H1 (cell line): ENCODE measurements at regions not wholly inside any gene's neighbourhood (a gene's known extent, or its start where the extent isn't known, plus 50 kb on each side); places are given as distances from the start of the nearest gene placed in this dataset.

Source experiments
- CTCF ChIA-PET: fragments of 300-600 bp; sonication (Branson Sonifier 250); formaldehyde crosslinking; loops from one replicate; lab custom pipeline; 2021; ENCODE audit not compliant: partially characterized antibody; lab: Charles Lee
- POLR2A ChIA-PET: fragments of 300-600 bp; sonication (Branson Sonifier 250); formaldehyde crosslinking; loops from one replicate; lab custom pipeline; 2021; ENCODE audit warnings: inconsistent platforms; ENCODE audit not compliant: partially characterized antibody; lab: Charles Lee
- DNase-seq, 2 experiments: peaks; one replicate each; pipeline versions ENCODE4 v3.0.0 to v3.0.0-alpha.2; 2010 to 2022; ENCODE audit warnings: low spot score in 2 of 2, low read depth in 1 of 2, mixed read lengths in 1 of 2
- FAIRE-seq: peaks from 2 replicates; lab custom pipeline; 2011; peaks lifted over from hg19 to GRCh38; lab: Jason Lieb, UNC
- H2AFZ ChIP-seq: 2 replicates; pipeline ENCODE4 v1.8.1; 2012; ENCODE audit warnings: low read length, inconsistent platforms
- H2AK5ac ChIP-seq: 2 replicates; pipeline ENCODE4 v1.6.1; 2013; ENCODE audit warnings: low read depth, low read length
- H2BK120ac ChIP-seq: replicated peaks from 2 replicates; pipeline ENCODE3; 2013; ENCODE audit warnings: low read depth, low read length, inconsistent platforms
- H2BK12ac ChIP-seq: 2 replicates; pipeline ENCODE4 v1.6.1; 2013; ENCODE audit warnings: low read depth, low read length
- H2BK15ac ChIP-seq: 2 replicates; pipeline ENCODE4 v1.6.1; 2013; ENCODE audit warnings: low read length
- H2BK20ac ChIP-seq: 2 replicates; pipeline ENCODE4 v1.6.1; 2013; ENCODE audit warnings: low read length
- H2BK5ac ChIP-seq: 2 replicates; pipeline ENCODE4 v1.6.1; 2013; ENCODE audit warnings: low read depth, low read length
- H3K14ac ChIP-seq: 2 replicates; pipeline ENCODE4 v1.6.1; 2013; ENCODE audit warnings: inconsistent platforms; ENCODE audit not compliant: insufficient read length
- H3K18ac ChIP-seq: 2 replicates; pipeline ENCODE4 v1.6.1; 2013; ENCODE audit warnings: low read length; ENCODE audit errors: extremely low read depth
- H3K23ac ChIP-seq: 2 replicates; pipeline ENCODE4 v1.6.1; 2013; ENCODE audit warnings: inconsistent platforms; ENCODE audit not compliant: insufficient read length
- H3K23me2 ChIP-seq: 2 replicates; pipeline ENCODE4 v1.6.1; 2013; ENCODE audit warnings: low read depth, low read length
- H3K27ac ChIP-seq: 2 replicates; pipeline ENCODE4 v1.6.1; 2011; ENCODE audit warnings: low read depth, low read length, inconsistent platforms
- H3K27me3 ChIP-seq, 4 experiments: replicated peaks in 1 of 4; 1 replicate in 1 of 4; 2 replicates in 3 of 4; pipeline versions ENCODE4 v1.6.1 to v1.8.1; 2011 to 2013; ENCODE audit warnings: low read length in 3 of 4, mild to moderate bottlenecking in 3 of 4, inconsistent platforms in 2 of 4, mixed read lengths in 2 of 4, moderate library complexity in 1 of 4; ENCODE audit not compliant: control insufficient read depth in 3 of 4, insufficient read depth in 3 of 4; ENCODE audit errors: extremely low read depth in 1 of 4
- H3K36me3 ChIP-seq, 4 experiments: 2 replicates each; pipeline versions ENCODE4 v1.6.1 to v1.8.1; 2011 to 2013; ENCODE audit warnings: mild to moderate bottlenecking in 4 of 4, low read length in 3 of 4, moderate library complexity in 2 of 4, control low read depth in 1 of 4, inconsistent platforms in 1 of 4; ENCODE audit not compliant: insufficient read depth in 4 of 4, control insufficient read depth in 2 of 4
- H3K4ac ChIP-seq: replicated peaks from 2 replicates; pipeline ENCODE3; 2013; ENCODE audit warnings: low read length, low read depth, mixed read lengths, inconsistent platforms; ENCODE audit not compliant: insufficient read length
- H3K4me1 ChIP-seq, 4 experiments: replicated peaks in 1 of 4; 1 replicate in 1 of 4; 2 replicates in 3 of 4; pipeline versions ENCODE4 v1.6.1 to v1.8.1; 2011 to 2013; ENCODE audit warnings: low read length in 3 of 4, inconsistent platforms in 2 of 4, mixed read lengths in 1 of 4; ENCODE audit not compliant: insufficient read depth in 4 of 4, control insufficient read depth in 3 of 4
- H3K4me2 ChIP-seq, 2 experiments: 2 replicates each; pipeline versions ENCODE4 v1.6.1 to v1.8.1; 2011 to 2013; ENCODE audit warnings: low read depth in 2 of 2, low read length in 2 of 2, control low read depth in 1 of 2, inconsistent platforms in 1 of 2, mild to moderate bottlenecking in 1 of 2; ENCODE audit not compliant: insufficient read depth in 1 of 2
- H3K4me3 ChIP-seq, 4 experiments: fragments of 200-600, 300-600 bp in 1 of 4; sonication (generic), shearing (Covaris generic), sonication (Bioruptor Twin) in 1 of 4; 2 replicates each; pipeline versions ENCODE4 v1.5.1 to v1.8.1; 2011 to 2016; ENCODE audit warnings: low read length in 4 of 4, low read depth in 3 of 4, control low read depth in 2 of 4, inconsistent platforms in 2 of 4, mild to moderate bottlenecking in 2 of 4, mixed read lengths in 1 of 4, moderate library complexity in 1 of 4; ENCODE audit not compliant: insufficient read depth in 2 of 4; ENCODE audit errors: extremely low read depth in 1 of 4
- H3K56ac ChIP-seq: replicated peaks from 2 replicates; pipeline ENCODE3; 2013; ENCODE audit warnings: low read depth, mild to moderate bottlenecking, mixed read lengths, low read length, inconsistent platforms; ENCODE audit not compliant: insufficient read length
- H3K79me1 ChIP-seq: 2 replicates; pipeline ENCODE4 v1.6.1; 2013; ENCODE audit warnings: low read depth, low read length, control low read depth
- H3K79me2 ChIP-seq, 2 experiments: 2 replicates each; pipeline versions ENCODE4 v1.6.1 to v1.8.1; 2012 to 2013; ENCODE audit warnings: low read length in 2 of 2, mild to moderate bottlenecking in 2 of 2, inconsistent platforms in 1 of 2; ENCODE audit not compliant: insufficient read depth in 2 of 2, control insufficient read depth in 1 of 2
- H3K9ac ChIP-seq, 4 experiments: replicated peaks in 1 of 4; 1 replicate in 1 of 4; 2 replicates in 3 of 4; pipeline versions ENCODE4 v1.6.1 to v1.8.1; 2011 to 2013; ENCODE audit warnings: low read depth in 3 of 4, low read length in 3 of 4, control low read depth in 2 of 4, mild to moderate bottlenecking in 2 of 4, moderate library complexity in 2 of 4, inconsistent platforms in 1 of 4; ENCODE audit errors: extremely low read depth in 1 of 4
- H3K9me3 ChIP-seq, 2 experiments: 2 replicates each; pipeline versions ENCODE4 v1.6.1 to v1.8.1; 2012 to 2013; ENCODE audit warnings: mild to moderate bottlenecking in 2 of 2, moderate library complexity in 2 of 2, control low read depth in 1 of 2, inconsistent platforms in 1 of 2, low read depth in 1 of 2, low read length in 1 of 2, mixed read lengths in 1 of 2; ENCODE audit not compliant: insufficient read depth in 2 of 2
- H4K20me1 ChIP-seq, 2 experiments: replicated peaks in 1 of 2; 2 replicates each; pipeline versions ENCODE3 to v1.8.1; 2011 to 2013; ENCODE audit warnings: inconsistent platforms in 2 of 2, low read length in 2 of 2, mild to moderate bottlenecking in 1 of 2; ENCODE audit not compliant: insufficient read depth in 2 of 2, control insufficient read depth in 1 of 2
- H4K5ac ChIP-seq: 2 replicates; pipeline ENCODE4 v1.6.1; 2013; ENCODE audit warnings: low read length, low read depth, mixed read lengths, inconsistent platforms; ENCODE audit not compliant: insufficient read length
- H4K8ac ChIP-seq: 2 replicates; pipeline ENCODE4 v1.8.0; 2013; ENCODE audit warnings: mild to moderate bottlenecking, moderate library complexity, low read length, inconsistent platforms; ENCODE audit not compliant: insufficient read depth; ENCODE audit errors: extremely low read depth
- H4K91ac ChIP-seq: replicated peaks from 2 replicates; pipeline ENCODE3; 2013; ENCODE audit warnings: low read length, mixed read lengths, inconsistent platforms; ENCODE audit not compliant: insufficient read length
- CBX5 ChIP-seq: fragments of 300-800, 300-1000 bp; sonication (generic); IDR thresholded peaks from 2 replicates; pipeline ENCODE4 v1.7.1; 2016; ENCODE audit warnings: antibody characterized with exemption, low read length, low read depth
- EP300 ChIP-seq, 2 experiments: IDR thresholded peaks; 1 replicate in 1 of 2; 2 replicates in 1 of 2; pipeline ENCODE4 v1.6.1; 2011 to 2012; ENCODE audit warnings: low read depth in 2 of 2, low read length in 2 of 2, mild to moderate bottlenecking in 2 of 2, borderline replicate concordance in 1 of 2, inconsistent platforms in 1 of 2, moderate library complexity in 1 of 2
- KDM1A ChIP-seq: fragments of 200-600, 300-600 bp; sonication (generic); IDR thresholded peaks from 2 replicates; pipeline ENCODE4 v1.7.1; 2016; ENCODE audit warnings: mild to moderate bottlenecking, low read length, borderline replicate concordance
- NANOG ChIP-seq: IDR thresholded peaks from 2 replicates; pipeline ENCODE4 v1.6.1; 2011; ENCODE audit warnings: low read length, low read depth, mild to moderate bottlenecking, inconsistent platforms; ENCODE audit not compliant: insufficient read depth, poor library complexity, severe bottlenecking
- PHF8 ChIP-seq: fragments of 200-600 bp; sonication (generic); conservative IDR thresholded peaks from 2 replicates; pipeline ENCODE4 v1.7.1; 2012; ENCODE audit warnings: low read depth, mild to moderate bottlenecking, inconsistent platforms, low read length, moderate library complexity
- POLR2A ChIP-seq, 2 experiments: IDR thresholded peaks; 1 replicate in 1 of 2; 2 replicates in 1 of 2; pipeline ENCODE4 v1.6.1; 2011; ENCODE audit warnings: low read depth in 2 of 2, low read length in 2 of 2, mild to moderate bottlenecking in 2 of 2; ENCODE audit errors: control extremely low read depth in 1 of 2
- RXRA ChIP-seq: IDR thresholded peaks from 2 replicates; pipeline ENCODE4 v1.6.1; 2011; ENCODE audit warnings: low read depth, mild to moderate bottlenecking, low read length, moderate library complexity; ENCODE audit not compliant: insufficient read depth
- TBP ChIP-seq: IDR thresholded peaks from 2 replicates; pipeline ENCODE4 v1.6.1; 2011; ENCODE audit warnings: low read depth, low read length, improper control_type of control experiment
- ZNF274 ChIP-seq: IDR thresholded peaks from 2 replicates; pipeline ENCODE4 v1.7.0; 2012; ENCODE audit warnings: low read length, borderline replicate concordance; ENCODE audit errors: extremely low read depth
- WGBS, 2 experiments: shearing (Covaris generic) in 1 of 2; methylation state at CpG; one replicate each; pipeline versions ENCODE4 v1.1.6 to v1.1.7; 2013 to 2015; ENCODE audit warnings: low lambda C conversion rate in 2 of 2, mixed read lengths in 2 of 2, inconsistent platforms in 1 of 2, low coverage in 1 of 2, missing lambda C conversion rate in 1 of 2; ENCODE audit not compliant: insufficient replicate concordance in 2 of 2, insufficient coverage in 1 of 2, insufficient read length in 1 of 2; ENCODE audit errors: extremely low coverage in 1 of 2, missing lambda C conversion rate in 1 of 2; 5-methylcytosine and 5-hydroxymethylcytosine counted together

DNA sequence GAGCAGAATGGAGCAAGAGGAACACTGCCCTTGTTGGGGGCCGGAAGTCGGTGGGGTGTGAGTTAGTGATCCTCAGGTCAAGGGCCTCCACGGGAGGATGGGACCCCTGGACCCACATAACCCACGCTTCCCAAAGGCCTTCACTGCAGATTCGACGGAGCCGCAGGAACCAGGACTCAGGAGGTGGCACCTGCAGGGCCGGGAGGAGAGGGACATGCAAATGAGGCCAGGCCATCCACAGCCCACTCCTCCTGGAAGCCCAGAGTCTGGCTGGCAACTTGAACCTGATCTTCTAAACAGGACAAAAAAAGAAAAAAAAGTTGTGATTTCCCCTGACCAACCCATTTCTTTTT lies 299.9 kb downstream of the SOX9 start:
- Histone ChIP-seq H2AFZ (no peak overlapping the region), H3K79me2 (no peaks in the 10 kb centered on the region), H3K4me3 (no peak overlapping the region), H3K23me2 (no peaks in the 10 kb centered on the region), H3K36me3 (no peaks in the 10 kb centered on the region), H2AK5ac (no peak overlapping the region), H2BK5ac (no peak overlapping the region), H2BK12ac (no peak overlapping the region), H3K27me3 (no peaks in the 10 kb centered on the region), H3K27ac (no peak overlapping the region), H3K18ac (no peak overlapping the region), H4K5ac (no peak overlapping the region), H2BK15ac (no peak overlapping the region), H3K4ac (no peak overlapping the region), H2BK120ac (no peak overlapping the region), H3K56ac (no peak overlapping the region), H4K20me1 (no peaks in the 10 kb centered on the region), H3K9ac (no peak overlapping the region), H3K14ac (no peak overlapping the region), H4K8ac (no peak overlapping the region), H3K4me2 (no peak overlapping the region), H3K23ac (no peak overlapping the region), H3K4me1 (peaks cover 0 to 9% (median 0%) of the 10 kb centered on the region in 4 experiments; a peak in 2 of 7 replicates), H3K9me3 (peaks cover 2 to 5% of the 10 kb centered on the region in 2 experiments; a peak in 2 of 4 replicates), H3K79me1 (no peaks in the 10 kb centered on the region), H2BK20ac (no peak overlapping the region), H4K91ac (no peak overlapping the region)
- 90% methylated on average over 8 of the region's 8 CpGs; no CpG with 5 or more reads in 1 of the 2 experiments for WGBS, 2 experiments
- TF ChIP-seq RXRA (no peak), PHF8 (no peak), TBP (no peak), EP300 (IDR thresholded peaks at IDR 0.05; ENCODE audit: borderline replicate concordance in 1 of 2, low read depth in 2 of 2, low read length in 2 of 2) (no peak), KDM1A (no peak), ZNF274 (no peak), POLR2A (IDR thresholded peaks at IDR 0.05; ENCODE audit: control extremely low read depth in 1 of 2, low read depth in 2 of 2, low read length in 2 of 2) (no peak), NANOG (no peak), CBX5 (no peak)
- CTCF ChIA-PET, result interaction anchor here (1.3 to 1.4 kb wide), 2 partner anchors 9 to 10 kb away, joined by 5 to 6 read pairs; no protein-coding TSS in a partner anchor
- POLR2A ChIA-PET, result no interaction called here
- no peak for FAIRE-seq
- DNase-seq, result no peak
